Stimulated activated CD8-positive, alpha-beta memory T cell treated with anti-CD3 and anti-CD28 coated beads, Interleukin-15, amount 100 ng/mL, for 24 hours (primary cell): ENCODE measurements at regions not wholly inside any gene's neighbourhood (a gene's known extent, or its start where the extent isn't known, plus 50 kb on each side); places are given as distances from the start of the nearest gene placed in this dataset.
"Not testable (repeated sequence)": the region's sequence is repeated elsewhere in the genome, so short reads cannot be mapped to it uniquely, and the experiment has no call there.

Experiments used
- DNase-seq: peaks from one replicate; pipeline ENCODE4 v3.0.0-alpha.2; 2020; ENCODE audit warnings: low read depth

DNA sequence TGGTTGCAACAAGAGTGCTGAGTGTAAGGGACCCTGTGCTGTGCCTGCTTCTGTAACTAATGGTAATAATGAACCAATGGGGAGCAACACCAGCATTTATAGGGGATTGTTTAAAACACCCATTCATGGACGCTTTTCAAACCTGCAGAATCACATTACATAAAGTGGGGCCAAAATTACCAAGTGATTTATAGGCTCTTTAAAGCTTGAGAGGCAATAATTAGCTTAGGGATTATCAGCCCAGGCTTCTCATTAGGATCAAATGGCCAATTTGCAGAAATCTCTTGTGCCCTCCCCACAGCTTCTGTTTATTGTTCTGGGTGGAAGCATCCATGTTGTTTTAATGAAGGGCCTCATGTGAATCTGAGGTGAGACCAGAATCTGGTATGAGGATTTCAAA is 125.5 kb downstream of the ZNF486 start:
- not testable (repeated sequence) for DNase-seq

GRCh38 chr19:20289186-20289585 is 122.2 kb downstream of the ZNF486 start:
- DNase-seq, result no peak

GRCh38 chr19:20287070-20287469 is 120.1 kb downstream of the ZNF486 start:
- DNase-seq, result no peak

GRCh38 chr19:20285876-20286275 is 118.9 kb downstream of the ZNF486 start:
- not testable (repeated sequence) for DNase-seq

DNA sequence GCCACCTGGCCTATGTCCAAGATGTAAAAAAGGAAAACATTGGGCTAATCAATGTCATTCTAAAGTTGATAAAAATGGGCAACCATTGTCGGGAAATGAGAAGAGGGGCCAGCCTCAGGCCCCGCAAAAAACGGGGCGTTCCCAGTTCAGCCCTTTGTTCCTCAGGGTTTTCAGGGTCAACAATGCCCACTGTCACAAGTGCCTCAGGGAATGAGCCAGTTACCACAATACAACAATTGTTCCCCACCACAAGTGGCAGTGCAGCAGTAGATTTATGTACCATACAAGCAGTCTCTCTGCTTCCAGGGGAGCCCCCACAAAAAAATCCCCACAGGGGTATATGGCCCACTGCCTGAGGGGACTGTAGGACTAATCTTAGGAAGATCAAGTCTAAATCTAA is 112.5 kb downstream of the ZNF486 start:
- no peak for DNase-seq

GRCh38 chr19:20278342-20278741 is 111.3 kb downstream of the ZNF486 start:
- DNase-seq, result no peak

DNA sequence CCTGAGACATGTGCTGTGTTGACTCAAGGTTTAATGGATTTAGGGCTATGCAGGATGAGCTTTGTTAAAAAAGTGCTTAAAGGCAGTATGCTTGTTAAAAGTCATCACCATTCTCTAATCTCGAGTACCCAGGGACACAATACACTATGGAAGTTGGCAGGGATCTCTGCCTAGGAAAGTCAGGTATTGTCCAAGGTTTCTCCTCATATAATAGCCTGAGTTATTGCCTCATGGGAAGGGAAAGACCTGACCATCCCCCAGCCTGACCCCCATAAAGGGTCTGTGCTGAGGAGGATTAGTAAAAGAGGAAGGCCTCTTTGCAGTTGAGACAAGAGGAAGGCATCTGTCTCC is 109.7 kb downstream of the ZNF486 start:
- not testable (repeated sequence) for DNase-seq

DNA sequence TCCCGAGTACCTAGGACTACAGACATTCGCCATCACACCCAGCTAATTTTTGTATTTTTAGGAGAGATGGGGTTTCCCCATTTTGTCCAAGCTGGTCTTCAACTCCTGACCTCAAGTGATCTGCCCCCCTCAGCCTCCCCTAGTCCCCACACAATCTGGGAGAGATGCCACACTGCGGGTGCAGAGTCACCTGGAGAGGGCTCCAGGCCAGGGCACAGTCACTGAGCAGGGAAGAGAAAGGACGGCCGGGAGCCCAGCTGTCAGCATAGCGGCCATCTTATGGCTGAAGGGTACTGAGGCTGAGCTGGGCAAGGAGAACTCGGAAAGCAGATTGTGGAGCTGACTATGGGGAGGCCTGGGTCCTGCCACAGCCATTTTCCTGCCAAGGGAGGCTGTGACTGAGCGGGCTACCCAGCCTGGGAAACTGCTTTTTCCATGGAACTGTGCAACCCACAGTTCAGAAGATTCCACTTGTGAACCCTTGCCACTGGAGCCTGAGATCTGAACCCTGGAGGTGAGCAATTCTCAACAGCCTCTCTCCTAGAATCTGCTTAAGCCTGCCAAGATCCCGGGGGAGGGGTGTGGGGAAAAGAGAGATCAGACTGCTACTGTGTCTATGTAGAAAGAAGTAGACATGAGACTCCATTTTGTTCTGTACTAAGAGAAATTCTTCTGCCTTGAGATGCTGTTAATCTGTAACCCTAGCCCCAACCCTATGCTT is 109.2 kb downstream of the ZNF486 start:
- DNase-seq, result no peak

DNA sequence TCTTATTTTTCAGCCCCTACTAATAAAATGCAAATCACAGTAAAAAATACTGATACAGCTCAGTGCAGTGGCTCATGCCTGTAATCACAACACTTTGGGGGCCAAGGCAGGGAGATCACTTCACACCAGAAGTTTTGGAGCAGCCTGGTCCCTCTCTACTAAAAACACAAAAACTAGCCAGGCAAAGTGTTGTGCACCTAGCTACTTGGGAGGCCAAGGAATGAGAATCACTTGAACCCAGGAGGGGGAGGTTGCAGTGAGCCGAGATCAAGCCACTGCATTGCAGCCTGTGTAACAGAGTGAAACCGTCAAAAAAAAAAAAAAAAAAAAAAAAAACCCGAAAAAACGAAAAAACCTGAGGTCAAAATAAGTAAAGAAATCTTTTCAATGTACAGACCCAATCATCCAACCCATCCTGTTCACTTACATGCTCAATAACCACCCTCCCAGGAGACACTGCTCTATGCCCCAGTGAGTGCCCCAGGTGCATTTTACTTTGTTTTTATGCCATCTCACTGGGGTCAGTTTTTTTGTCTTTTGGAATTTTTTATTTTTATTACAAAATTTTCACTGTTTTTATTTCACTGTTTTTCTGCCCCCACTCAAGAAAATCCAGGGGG is 107.0 kb downstream of the ZNF486 start:
- DNase-seq, result no peak

- no peak for DNase-seq
Measured at GRCh38 chr19:20273376-20273775, 106.4 kb downstream of the ZNF486 start.

- not testable (repeated sequence) for DNase-seq
Measured at GRCh38 chr19:20272627-20273010, 105.6 kb downstream of the ZNF486 start.

DNA sequence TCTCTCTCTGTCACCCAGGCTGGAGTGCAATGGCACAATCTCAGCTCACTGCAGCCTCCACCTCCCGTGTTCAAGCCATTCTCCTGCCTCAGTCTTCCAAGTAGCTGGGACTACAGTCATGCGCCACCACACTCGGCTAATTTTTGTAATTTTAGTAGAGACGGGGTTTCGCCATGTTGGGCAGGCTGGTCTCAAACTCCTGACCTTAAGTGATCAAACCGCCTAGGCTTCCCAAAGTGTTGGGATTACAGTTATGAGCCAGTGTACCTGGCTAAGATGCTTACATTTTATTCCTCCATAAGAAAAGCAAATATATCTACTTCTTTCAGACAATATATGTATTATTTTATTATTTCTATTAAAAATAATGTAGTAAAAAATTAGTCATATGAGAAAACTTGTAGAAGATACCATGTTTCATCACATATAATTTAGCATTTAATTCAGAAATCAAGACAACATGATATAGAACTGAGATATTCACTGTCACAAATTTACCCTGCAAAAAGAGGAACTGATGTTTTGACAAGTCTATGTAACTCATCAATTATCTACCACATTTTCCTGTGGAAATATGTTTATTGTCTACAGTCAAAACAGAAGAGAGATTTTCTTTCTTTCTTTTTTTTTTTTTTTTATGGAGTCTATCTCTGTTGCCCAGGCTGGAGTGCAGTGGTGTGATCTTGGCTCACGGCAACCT is 105.1 kb downstream of the ZNF486 start:
- not testable (repeated sequence) for DNase-seq

- no peak for DNase-seq
Measured at GRCh38 chr19:20271215-20271926, 104.4 kb downstream of the ZNF486 start.

GRCh38 chr19:20269461-20269860 is 102.4 kb downstream of the ZNF486 start:
- no peak for DNase-seq

- DNase-seq, result not testable (repeated sequence)
Measured at GRCh38 chr19:20261513-20261912, 94.5 kb downstream of the ZNF486 start.

DNA sequence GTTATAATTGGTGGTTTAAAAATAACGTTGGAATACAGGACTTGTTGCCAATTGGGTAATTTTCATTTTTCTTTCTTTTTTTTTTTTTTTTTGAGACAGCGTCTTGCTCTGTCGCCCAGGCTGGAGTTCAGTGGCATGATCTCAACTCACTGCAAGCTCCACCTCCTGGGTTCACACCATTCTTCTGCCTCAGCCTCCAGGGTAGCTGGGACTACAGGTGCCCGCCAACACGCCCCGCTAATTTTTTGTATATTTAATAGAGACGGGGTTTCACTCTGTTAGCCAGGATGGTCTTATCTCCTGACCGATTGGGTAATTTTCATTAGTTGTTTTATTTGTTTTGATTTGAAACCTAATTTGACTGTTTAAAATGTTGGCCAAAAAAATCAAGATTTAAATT is 93.7 kb downstream of the ZNF486 start:
- DNase-seq, result not testable (repeated sequence)

DNA sequence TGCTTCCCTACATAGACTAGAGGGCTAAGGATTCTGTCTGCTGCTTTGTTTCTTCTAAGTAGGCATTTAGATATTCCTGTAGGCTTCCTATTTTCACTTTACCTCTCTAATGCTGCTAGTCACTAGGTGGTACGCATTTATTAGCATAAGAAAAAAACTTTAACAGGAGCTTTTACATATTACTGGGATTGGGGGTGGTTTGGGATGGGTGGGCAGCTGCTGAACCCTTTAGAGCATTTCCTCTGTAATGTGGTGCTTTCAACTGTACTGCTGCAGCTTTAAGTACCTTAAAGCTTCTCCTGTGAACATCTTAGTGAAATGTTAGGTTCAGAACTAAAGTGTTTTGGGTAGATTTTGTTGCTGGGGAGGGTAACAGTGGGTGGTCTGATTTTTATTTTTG is 92.6 kb downstream of the ZNF486 start:
- no peak for DNase-seq

DNA sequence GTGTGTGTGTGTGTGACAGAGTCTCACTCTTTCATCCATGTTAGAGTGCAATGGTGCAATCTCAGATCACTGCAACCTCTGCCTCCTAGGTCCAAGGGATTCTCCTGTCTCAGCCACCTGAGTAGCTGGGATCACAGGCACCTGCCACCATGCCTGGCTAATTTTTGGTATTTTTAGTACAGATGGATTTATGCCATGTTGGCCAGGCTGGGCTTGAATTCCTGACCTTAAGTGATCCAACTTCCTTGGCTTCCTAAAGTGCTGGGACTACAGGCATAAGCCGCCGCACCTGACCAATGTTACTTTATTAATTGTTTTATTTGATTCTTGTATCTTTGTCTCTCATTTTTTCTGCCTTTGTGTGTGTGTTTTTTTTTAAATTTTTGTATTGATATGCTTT is 89.6 kb downstream of the ZNF486 start:
- DNase-seq, result no peak

DNA sequence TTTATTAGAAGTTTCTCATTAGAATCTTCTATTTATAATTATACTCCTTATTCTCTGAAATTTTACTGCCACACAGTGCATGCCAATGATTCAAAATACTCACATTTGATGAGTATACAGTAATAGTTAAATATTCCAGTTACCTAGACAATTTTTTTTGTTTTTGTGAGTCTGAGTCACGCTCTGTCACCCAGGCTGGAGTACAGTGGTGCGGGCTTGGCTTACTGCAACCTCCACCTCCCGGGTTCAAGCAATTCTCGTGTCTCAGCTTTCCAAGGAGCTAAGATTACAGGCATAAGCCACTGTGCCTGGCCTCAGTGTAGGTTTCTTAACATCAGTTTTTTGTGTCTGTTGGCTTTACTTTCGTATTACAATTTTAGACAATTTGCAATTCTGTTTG is 87.1 kb downstream of the ZNF486 start:
- DNase-seq, result no peak

GRCh38 chr19:20252613-20253012 is 85.6 kb downstream of the ZNF486 start:
- DNase-seq, result no peak

DNA sequence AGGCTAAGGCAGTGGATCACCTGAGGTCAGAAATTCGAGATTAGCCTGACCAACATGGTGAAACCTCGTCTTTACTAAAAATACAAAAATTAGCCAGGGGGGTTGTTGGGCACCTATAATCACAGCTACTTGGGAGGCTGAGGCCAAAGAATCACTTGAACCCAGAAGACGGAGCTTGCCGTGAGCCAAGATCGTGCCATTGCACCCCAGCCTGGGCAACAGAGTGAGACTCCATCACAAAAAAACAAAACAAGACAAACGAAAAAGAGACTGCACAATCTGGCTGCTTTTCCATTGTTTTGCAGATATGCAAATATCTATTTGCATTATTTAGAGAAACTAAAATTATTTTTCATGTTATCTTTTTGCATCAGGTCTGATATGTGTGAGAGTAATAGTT is 83.6 kb downstream of the ZNF486 start:
- DNase-seq, result no peak

DNA sequence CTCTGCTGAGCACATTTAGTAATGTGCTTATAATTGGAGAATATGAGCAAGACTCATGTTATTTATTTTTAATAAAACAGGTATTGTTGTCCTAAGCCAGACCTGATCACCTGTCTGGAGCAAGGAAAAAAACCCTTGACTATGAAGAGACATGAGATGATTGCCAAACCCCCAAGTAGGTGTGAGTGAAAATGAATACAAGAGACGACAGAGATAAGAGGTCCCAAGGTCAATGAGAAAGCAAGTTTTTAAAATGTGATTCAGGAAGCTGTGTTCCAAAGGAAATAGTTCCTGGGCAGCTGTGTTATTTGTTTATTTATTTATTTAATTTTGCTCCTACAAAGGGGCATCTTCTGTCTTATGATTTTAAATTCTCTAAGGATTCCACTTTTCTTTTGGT is 83.1 kb downstream of the ZNF486 start:
- no peak for DNase-seq
